Mammary epithelial cell (primary cell): ENCODE measurements at regions not wholly inside any gene's neighbourhood (a gene's known extent, or its start where the extent isn't known, plus 50 kb on each side); places are given as distances from the start of the nearest gene placed in this dataset.

ENCODE experiments used
- EZH2 ChIP-seq: IDR thresholded peaks from 2 replicates; pipeline ENCODE4 v1.6.1; 2012; ENCODE audit warnings: low read length, inconsistent platforms, borderline replicate concordance
- TF ChIP-seq, protein P1 (sequence below), 2 donors: IDR thresholded peaks in 1 of 2; conservative IDR thresholded peaks in 1 of 2; 2 replicates each; pipeline ENCODE4 v1.5.1; 2011 to 2012; ENCODE audit warnings: inconsistent platforms in 2 of 2, low read length in 2 of 2, mild to moderate bottlenecking in 2 of 2, control low read depth in 1 of 2, low read depth in 1 of 2; ENCODE audit not compliant: insufficient read depth in 1 of 2; ENCODE audit errors: extremely low read depth in 1 of 2

DNA sequence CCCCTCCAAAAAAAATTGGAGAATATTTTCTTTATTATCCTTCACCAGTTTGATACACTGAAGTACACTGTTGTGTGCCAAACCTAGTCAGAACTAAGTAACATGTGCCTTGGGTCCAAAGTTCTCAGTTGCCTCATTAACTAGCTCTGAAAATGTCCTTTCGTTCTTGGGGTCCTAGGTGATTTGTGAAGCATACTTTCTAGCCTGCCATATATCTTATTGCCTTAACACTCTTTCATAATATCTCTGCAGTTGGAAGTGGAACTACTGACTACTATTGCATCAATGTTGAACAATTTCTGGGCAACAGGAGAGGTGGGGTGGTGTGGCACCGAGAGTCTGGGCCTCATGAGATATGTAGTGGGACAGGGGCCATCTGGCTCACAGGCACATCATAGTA lies 592.9 kb upstream of the FBXO33 start:
- TF ChIP-seq, protein P1, sequence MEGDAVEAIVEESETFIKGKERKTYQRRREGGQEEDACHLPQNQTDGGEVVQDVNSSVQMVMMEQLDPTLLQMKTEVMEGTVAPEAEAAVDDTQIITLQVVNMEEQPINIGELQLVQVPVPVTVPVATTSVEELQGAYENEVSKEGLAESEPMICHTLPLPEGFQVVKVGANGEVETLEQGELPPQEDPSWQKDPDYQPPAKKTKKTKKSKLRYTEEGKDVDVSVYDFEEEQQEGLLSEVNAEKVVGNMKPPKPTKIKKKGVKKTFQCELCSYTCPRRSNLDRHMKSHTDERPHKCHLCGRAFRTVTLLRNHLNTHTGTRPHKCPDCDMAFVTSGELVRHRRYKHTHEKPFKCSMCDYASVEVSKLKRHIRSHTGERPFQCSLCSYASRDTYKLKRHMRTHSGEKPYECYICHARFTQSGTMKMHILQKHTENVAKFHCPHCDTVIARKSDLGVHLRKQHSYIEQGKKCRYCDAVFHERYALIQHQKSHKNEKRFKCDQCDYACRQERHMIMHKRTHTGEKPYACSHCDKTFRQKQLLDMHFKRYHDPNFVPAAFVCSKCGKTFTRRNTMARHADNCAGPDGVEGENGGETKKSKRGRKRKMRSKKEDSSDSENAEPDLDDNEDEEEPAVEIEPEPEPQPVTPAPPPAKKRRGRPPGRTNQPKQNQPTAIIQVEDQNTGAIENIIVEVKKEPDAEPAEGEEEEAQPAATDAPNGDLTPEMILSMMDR (conservative IDR thresholded peaks at IDR 0.05 in 1 of 2, IDR thresholded peaks at IDR 0.05 in 1 of 2; ENCODE audit: extremely low read depth in 1 of 2, insufficient read depth in 1 of 2, low read depth in 1 of 2, low read length in 2 of 2), result no peak
- TF ChIP-seq EZH2, result no peak
